Neural cell (in vitro differentiated cells): ENCODE measurements at regions not wholly inside any gene's neighbourhood (a gene's known extent, or its start where the extent isn't known, plus 50 kb on each side); places are given as distances from the start of the nearest gene placed in this dataset.

Experiments used
- H2AFZ ChIP-seq: fragments of 200-600, 300-800 bp; sonication (generic), shearing (Covaris generic); 2 replicates; pipeline ENCODE4 v1.6.0; 2014; ENCODE audit warnings: low read depth, mild to moderate bottlenecking, antibody characterized with exemption, low read length, moderate library complexity
- H3F3A ChIP-seq: fragments of 200-600 bp; shearing (Covaris generic); 2 replicates; pipeline ENCODE4 v1.6.1; 2016; ENCODE audit warnings: mild to moderate bottlenecking, moderate library complexity, mixed read lengths, antibody characterized with exemption, low read length; ENCODE audit not compliant: insufficient read depth, poor library complexity, severe bottlenecking
- H3K27ac ChIP-seq: fragments of 200-600, 300-800 bp; sonication (generic), shearing (Covaris generic); 2 replicates; pipeline ENCODE4 v1.5.1; 2014; ENCODE audit warnings: mild to moderate bottlenecking, low read length, moderate library complexity
- H3K27me3 ChIP-seq: fragments of 300-800, 200-600 bp; sonication (generic), shearing (Covaris generic); 2 replicates; pipeline ENCODE4 v1.6.0; 2014; ENCODE audit warnings: mild to moderate bottlenecking, low read depth, low read length, moderate library complexity; ENCODE audit not compliant: insufficient read depth
- H3K36me3 ChIP-seq: fragments of 300-800, 200-600 bp; sonication (generic), shearing (Covaris generic); 2 replicates; pipeline ENCODE4 v1.5.1; 2014; ENCODE audit warnings: mild to moderate bottlenecking, antibody characterized with exemption, low read length, moderate library complexity; ENCODE audit not compliant: insufficient read depth
- H3K4me2 ChIP-seq: fragments of 300-800, 200-600 bp; sonication (generic), shearing (Covaris generic); 2 replicates; pipeline ENCODE4 v1.6.0; 2014; ENCODE audit warnings: mild to moderate bottlenecking, low read length
- H3K4me3 ChIP-seq: fragments of 300-800, 200-600 bp; sonication (generic), shearing (Covaris generic); 2 replicates; pipeline ENCODE4 v1.5.1; 2014; ENCODE audit warnings: mild to moderate bottlenecking, low read length, moderate library complexity
- H3K79me2 ChIP-seq: fragments of 200-600 bp; shearing (Covaris generic); replicated peaks from 2 replicates; pipeline ENCODE4 v1.6.0; 2014; ENCODE audit warnings: mild to moderate bottlenecking, low read length, moderate library complexity; ENCODE audit not compliant: insufficient read depth
- H3K9ac ChIP-seq: fragments of 300-800, 200-600 bp; sonication (generic), shearing (Covaris generic); 2 replicates; pipeline ENCODE4 v1.6.1; 2016; ENCODE audit warnings: mild to moderate bottlenecking, low read length, mixed read lengths
- H3K9me2 ChIP-seq: fragments of 200-600 bp; shearing (Covaris generic); 2 replicates; pipeline ENCODE4 v1.6.1; 2016; ENCODE audit warnings: mild to moderate bottlenecking, low read length, mixed read lengths; ENCODE audit not compliant: insufficient read depth
- H3K9me3 ChIP-seq: fragments of 200-600, 300-800 bp; sonication (generic), shearing (Covaris generic); 2 replicates; pipeline ENCODE4 v1.6.1; 2016; ENCODE audit warnings: mild to moderate bottlenecking, mixed run types, low read length, moderate library complexity, mixed read lengths
- H4K20me1 ChIP-seq: fragments of 200-600 bp; shearing (Covaris generic); 2 replicates; pipeline ENCODE4 v1.6.1; 2016; ENCODE audit warnings: mild to moderate bottlenecking, mixed run types; ENCODE audit not compliant: insufficient read depth
- CTCF ChIP-seq: fragments of 450-650 bp; IDR thresholded peaks from 2 replicates; pipeline ENCODE4 v1.5.1; 2014; ENCODE audit warnings: antibody characterized with exemption, mild to moderate bottlenecking, moderate library complexity; ENCODE audit not compliant: poor library complexity, severe bottlenecking
- EP300 ChIP-seq: fragments of 450-650 bp; conservative IDR thresholded peaks from 2 replicates; pipeline ENCODE4 v1.6.1; 2014; ENCODE audit warnings: antibody characterized with exemption, mild to moderate bottlenecking, moderate library complexity; ENCODE audit not compliant: poor library complexity, severe bottlenecking
- EZH2 ChIP-seq: fragments of 200-600, 300-800 bp; shearing (Covaris generic), sonication (generic); IDR thresholded peaks from 2 replicates; pipeline ENCODE4 v1.6.1; 2014; ENCODE audit warnings: antibody characterized with exemption, low read length, borderline replicate concordance, mild to moderate bottlenecking; ENCODE audit not compliant: insufficient read depth, poor library complexity, severe bottlenecking
- MXI1 ChIP-seq: fragments of 450-650 bp; conservative IDR thresholded peaks from 2 replicates; pipeline ENCODE4 v1.6.1; 2014; ENCODE audit warnings: antibody characterized with exemption, mild to moderate bottlenecking; ENCODE audit not compliant: poor library complexity, severe bottlenecking
- POLR2AphosphoS5 ChIP-seq: IDR thresholded peaks from 2 replicates; pipeline ENCODE4 v1.6.1; 2012
- RAD21 ChIP-seq: fragments of 450-650 bp; conservative IDR thresholded peaks from 2 replicates; pipeline ENCODE4 v1.6.1; 2014; ENCODE audit warnings: antibody characterized with exemption, mild to moderate bottlenecking, moderate library complexity
- REST ChIP-seq: IDR thresholded peaks from 2 replicates; pipeline ENCODE4 v1.6.1; 2012; ENCODE audit warnings: borderline replicate concordance
- SMC3 ChIP-seq: fragments of 450-650 bp; conservative IDR thresholded peaks from 2 replicates; pipeline ENCODE4 v1.6.1; 2014; ENCODE audit warnings: antibody characterized with exemption, mild to moderate bottlenecking, moderate library complexity; ENCODE audit not compliant: poor library complexity
- TAF1 ChIP-seq: IDR thresholded peaks from 2 replicates; pipeline ENCODE4 v1.6.1; 2012; ENCODE audit warnings: low read depth

DNA sequence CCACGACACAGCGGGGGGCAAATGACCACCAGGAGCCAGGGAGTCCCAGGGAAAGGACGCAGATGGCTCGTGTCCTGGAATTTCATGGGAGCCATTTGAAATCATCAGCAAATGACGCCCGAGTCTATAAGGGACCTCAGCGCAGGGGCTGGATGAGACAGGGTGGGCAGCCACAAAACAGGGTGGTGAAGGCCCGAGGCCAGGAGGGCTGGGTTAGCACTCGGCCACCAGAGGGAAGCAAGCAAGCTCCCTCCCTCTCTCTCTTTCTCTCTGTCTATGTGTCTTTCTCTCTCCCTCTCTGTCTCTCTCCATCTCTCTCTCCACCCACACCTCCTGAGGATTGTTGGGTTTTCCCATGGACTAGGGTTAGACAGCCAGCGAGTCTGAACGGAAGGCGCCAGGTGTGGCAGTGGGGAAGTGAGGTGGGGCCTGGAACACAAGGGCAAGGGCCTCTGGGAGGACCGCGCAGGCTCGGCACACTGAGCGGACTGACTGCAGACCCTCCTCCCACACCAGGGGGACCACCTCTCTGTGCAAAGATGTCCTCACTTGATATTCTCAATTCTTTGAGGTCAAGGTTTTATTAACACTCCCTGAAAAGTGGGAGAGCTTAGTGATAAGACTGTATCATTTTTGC lies 73.8 kb upstream of the TMPRSS2 start:
- no peak overlapping the region for H3K4me2 ChIP-seq
- H3F3A ChIP-seq = no peaks in the 10 kb centered on the region
- H3K9me3 ChIP-seq = peaks cover 5% of the 10 kb centered on the region

More for the DNA sequence above, 73.8 kb upstream of the TMPRSS2 start:
- H3K79me2 ChIP-seq = no peaks in the 10 kb centered on the region
- TF ChIP-seq EZH2 (no peak), TAF1 (no peak), EP300 (no peak), CTCF (no peak), SMC3 (no peak), REST (no peak), RAD21 (no peak), POLR2AphosphoS5 (no peak), MXI1 (no peak)
- no peak overlapping the region for H2AFZ ChIP-seq
- no peak overlapping the region for H3K9ac ChIP-seq
- no peaks in the 10 kb centered on the region for H3K9me2 ChIP-seq
- H3K4me3 ChIP-seq = no peak overlapping the region
- no peaks in the 10 kb centered on the region for H3K27me3 ChIP-seq
- H3K36me3 ChIP-seq = no peaks in the 10 kb centered on the region
- no peak overlapping the region for H3K27ac ChIP-seq
- no peaks in the 10 kb centered on the region for H4K20me1 ChIP-seq
